ENCODE measurements at regions not wholly inside any gene's neighbourhood (a gene's known extent, or its start where the extent isn't known, plus 50 kb on each side); places are given as distances from the start of the nearest gene placed in this dataset.

DNA sequence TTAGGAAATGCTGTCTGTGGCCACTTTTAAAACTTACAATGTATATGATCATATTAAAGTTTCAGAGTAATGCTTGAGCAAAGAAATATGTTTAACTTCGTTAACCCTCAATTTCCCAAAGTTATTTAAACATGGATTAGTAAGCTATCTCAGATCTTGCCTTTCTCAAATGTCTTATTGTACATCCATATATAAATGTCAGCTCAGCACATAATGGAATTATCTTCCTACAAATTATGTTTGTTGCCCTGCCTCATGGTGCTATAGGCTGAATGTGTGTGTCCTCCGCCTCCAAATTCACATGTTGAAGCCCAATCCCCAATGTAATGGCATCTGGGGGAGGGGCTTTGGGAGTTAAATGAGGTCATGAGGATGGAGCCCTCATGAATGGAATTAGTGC is 200.3 kb downstream of the MINAR1 start:
- no peaks in the 10 kb centered on the region for H3K4me1 ChIP-seq (ENCODE audit: control insufficient read depth, insufficient read depth, low read length)
- ChIA-PET POLR2A (interaction anchor here (0.9 kb wide), 1 partner anchor 291 kb away, joined by 3 read pairs; no protein-coding TSS in a partner anchor), CTCF (interaction anchor here (0.7 kb wide), 1 partner anchor 36 kb away, joined by 9 read pairs; no protein-coding TSS in a partner anchor)
- TF ChIP-seq, protein P1, sequence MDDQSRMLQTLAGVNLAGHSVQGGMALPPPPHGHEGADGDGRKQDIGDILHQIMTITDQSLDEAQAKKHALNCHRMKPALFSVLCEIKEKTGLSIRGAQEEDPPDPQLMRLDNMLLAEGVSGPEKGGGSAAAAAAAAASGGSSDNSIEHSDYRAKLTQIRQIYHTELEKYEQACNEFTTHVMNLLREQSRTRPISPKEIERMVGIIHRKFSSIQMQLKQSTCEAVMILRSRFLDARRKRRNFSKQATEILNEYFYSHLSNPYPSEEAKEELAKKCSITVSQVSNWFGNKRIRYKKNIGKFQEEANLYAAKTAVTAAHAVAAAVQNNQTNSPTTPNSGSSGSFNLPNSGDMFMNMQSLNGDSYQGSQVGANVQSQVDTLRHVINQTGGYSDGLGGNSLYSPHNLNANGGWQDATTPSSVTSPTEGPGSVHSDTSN (CRISPR knock-in tag; IDR thresholded peaks at IDR 0.05) = no peak
- TF ChIP-seq, protein P2, sequence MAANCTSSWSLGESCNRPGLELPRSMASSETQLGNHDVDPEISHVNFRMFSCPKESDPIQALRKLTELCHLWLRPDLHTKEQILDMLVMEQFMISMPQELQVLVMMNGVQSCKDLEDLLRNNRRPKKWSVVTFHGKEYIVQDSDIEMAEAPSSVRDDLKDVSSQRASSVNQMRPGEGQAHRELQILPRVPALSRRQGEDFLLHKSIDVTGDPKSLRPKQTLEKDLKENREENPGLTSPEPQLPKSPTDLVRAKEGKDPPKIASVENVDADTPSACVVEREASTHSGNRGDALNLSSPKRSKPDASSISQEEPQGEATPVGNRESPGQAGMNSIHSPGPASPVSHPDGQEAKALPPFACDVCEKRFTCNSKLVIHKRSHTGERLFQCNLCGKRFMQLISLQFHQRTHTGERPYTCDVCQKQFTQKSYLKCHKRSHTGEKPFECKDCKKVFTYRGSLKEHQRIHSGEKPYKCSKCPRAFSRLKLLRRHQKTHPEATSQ (tag by site-specific recombination; IDR thresholded peaks at IDR 0.05) = no peak
- TF ChIP-seq, protein P3, sequence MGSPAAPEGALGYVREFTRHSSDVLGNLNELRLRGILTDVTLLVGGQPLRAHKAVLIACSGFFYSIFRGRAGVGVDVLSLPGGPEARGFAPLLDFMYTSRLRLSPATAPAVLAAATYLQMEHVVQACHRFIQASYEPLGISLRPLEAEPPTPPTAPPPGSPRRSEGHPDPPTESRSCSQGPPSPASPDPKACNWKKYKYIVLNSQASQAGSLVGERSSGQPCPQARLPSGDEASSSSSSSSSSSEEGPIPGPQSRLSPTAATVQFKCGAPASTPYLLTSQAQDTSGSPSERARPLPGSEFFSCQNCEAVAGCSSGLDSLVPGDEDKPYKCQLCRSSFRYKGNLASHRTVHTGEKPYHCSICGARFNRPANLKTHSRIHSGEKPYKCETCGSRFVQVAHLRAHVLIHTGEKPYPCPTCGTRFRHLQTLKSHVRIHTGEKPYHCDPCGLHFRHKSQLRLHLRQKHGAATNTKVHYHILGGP (tag by site-specific recombination; IDR thresholded peaks at IDR 0.05) = no peak
- TF ChIP-seq ZBTB48 (tag by site-specific recombination; IDR thresholded peaks at IDR 0.05) (no peak), ZNF211 (tag by site-specific recombination; IDR thresholded peaks at IDR 0.05; ENCODE audit: low read depth) (no peak), ZBTB17 (tag by site-specific recombination; IDR thresholded peaks at IDR 0.05) (no peak), ZNF140 (tag by site-specific recombination; IDR thresholded peaks at IDR 0.05) (no peak), EGR2 (tag by site-specific recombination; IDR thresholded peaks at IDR 0.05; ENCODE audit: low read depth) (no peak), ZNF248 (tag by site-specific recombination; IDR thresholded peaks at IDR 0.05) (no peak), ZNF350 (tag by site-specific recombination; IDR thresholded peaks at IDR 0.05) (no peak), ATF2 (tag by site-specific recombination; IDR thresholded peaks at IDR 0.05; ENCODE audit: low read depth) (no peak), ZNF585B (tag by site-specific recombination; IDR thresholded peaks at IDR 0.05) (no peak), ZNF629 (tag by site-specific recombination; IDR thresholded peaks at IDR 0.05) (no peak), ZNF610 (tag by site-specific recombination; IDR thresholded peaks at IDR 0.05; ENCODE audit: borderline replicate concordance) (no peak), ZNF398 (tag by site-specific recombination; IDR thresholded peaks at IDR 0.05) (no peak), REST (tag by site-specific recombination; IDR thresholded peaks at IDR 0.05) (no peak), ZBTB11 (tag by site-specific recombination; conservative IDR thresholded peaks at IDR 0.05; ENCODE audit: low read depth) (no peak), ZNF23 (tag by site-specific recombination; IDR thresholded peaks at IDR 0.05; ENCODE audit: borderline replicate concordance) (no peak), HOXD13 (CRISPR knock-in tag; IDR thresholded peaks at IDR 0.05; ENCODE audit: borderline replicate concordance) (no peak)
- TF ChIP-seq, protein P4, sequence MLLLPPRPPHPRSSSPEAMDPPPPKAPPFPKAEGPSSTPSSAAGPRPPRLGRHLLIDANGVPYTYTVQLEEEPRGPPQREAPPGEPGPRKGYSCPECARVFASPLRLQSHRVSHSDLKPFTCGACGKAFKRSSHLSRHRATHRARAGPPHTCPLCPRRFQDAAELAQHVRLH (tag by site-specific recombination; IDR thresholded peaks at IDR 0.05) = no peak
- H3K4me3 ChIP-seq (ENCODE audit: low read depth, low read length) = no peak overlapping the region
- H3K9me3 ChIP-seq (ENCODE audit: control insufficient read depth, insufficient read depth, low read depth, low read length) = no peaks in the 10 kb centered on the region
- no peak overlapping the region for H3K27ac ChIP-seq (ENCODE audit: extremely low read depth, low read depth, low read length)
- H3K36me3 ChIP-seq (ENCODE audit: control insufficient read depth in 2 of 2, insufficient read depth in 1 of 2, low read length in 2 of 2) = no peaks in the 10 kb centered on the region
